Tibial nerve (tissue), 4 donors: ENCODE measurements at regions not wholly inside any gene's neighbourhood (a gene's known extent, or its start where the extent isn't known, plus 50 kb on each side); places are given as distances from the start of the nearest gene placed in this dataset.

Source experiments
- EP300 ChIP-seq, 2 donors: sonication (generic); formaldehyde crosslinking; IDR thresholded peaks; one replicate each; pipeline ENCODE4 v1.6.1; 2017; ENCODE audit warnings: antibody characterized with exemption in 2 of 2, mild to moderate bottlenecking in 1 of 2
- TF ChIP-seq, protein P1 (sequence below), 5 experiments: fragments of 200-600 bp in 3 of 5; fragments of 450-650 bp in 2 of 5; sonication (generic) in 3 of 5; IDR thresholded peaks; one replicate each; pipeline ENCODE4 v1.5.1; 2016 to 2019; ENCODE audit warnings: antibody characterized with exemption in 5 of 5, mild to moderate bottlenecking in 3 of 5, moderate library complexity in 2 of 5

- TF ChIP-seq, protein P1, sequence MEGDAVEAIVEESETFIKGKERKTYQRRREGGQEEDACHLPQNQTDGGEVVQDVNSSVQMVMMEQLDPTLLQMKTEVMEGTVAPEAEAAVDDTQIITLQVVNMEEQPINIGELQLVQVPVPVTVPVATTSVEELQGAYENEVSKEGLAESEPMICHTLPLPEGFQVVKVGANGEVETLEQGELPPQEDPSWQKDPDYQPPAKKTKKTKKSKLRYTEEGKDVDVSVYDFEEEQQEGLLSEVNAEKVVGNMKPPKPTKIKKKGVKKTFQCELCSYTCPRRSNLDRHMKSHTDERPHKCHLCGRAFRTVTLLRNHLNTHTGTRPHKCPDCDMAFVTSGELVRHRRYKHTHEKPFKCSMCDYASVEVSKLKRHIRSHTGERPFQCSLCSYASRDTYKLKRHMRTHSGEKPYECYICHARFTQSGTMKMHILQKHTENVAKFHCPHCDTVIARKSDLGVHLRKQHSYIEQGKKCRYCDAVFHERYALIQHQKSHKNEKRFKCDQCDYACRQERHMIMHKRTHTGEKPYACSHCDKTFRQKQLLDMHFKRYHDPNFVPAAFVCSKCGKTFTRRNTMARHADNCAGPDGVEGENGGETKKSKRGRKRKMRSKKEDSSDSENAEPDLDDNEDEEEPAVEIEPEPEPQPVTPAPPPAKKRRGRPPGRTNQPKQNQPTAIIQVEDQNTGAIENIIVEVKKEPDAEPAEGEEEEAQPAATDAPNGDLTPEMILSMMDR (IDR thresholded peaks at IDR 0.05): no peak
- TF ChIP-seq EP300 (IDR thresholded peaks at IDR 0.05): no peak
Measured at GRCh38 chr16:65790768-65791167, 575.7 kb upstream of the CDH5 start.
